Omental fat pad (tissue), 3 donors: ENCODE measurements at regions not wholly inside any gene's neighbourhood (a gene's known extent, or its start where the extent isn't known, plus 50 kb on each side); places are given as distances from the start of the nearest gene placed in this dataset.

ENCODE experiments used
- ATAC-seq: fragments of 150-250 bp; one replicate; pipeline ENCODE4 v1.9.1; 2016; ENCODE audit warnings: mild to moderate bottlenecking, moderate library complexity; ENCODE audit not compliant: low FRiP score
- DNase-seq: peaks from one replicate; pipeline ENCODE4 v3.0.0-alpha.2; 2019; ENCODE audit warnings: low spot score
- CTCF ChIP-seq, 3 donors: fragments of 450-650 bp; IDR thresholded peaks; one replicate each; pipeline ENCODE4 v1.5.1; 2016 to 2017; ENCODE audit warnings: antibody characterized with exemption in 3 of 3, mild to moderate bottlenecking in 3 of 3, moderate library complexity in 2 of 3

GRCh38 chr6:150744522-150745260 is 120.8 kb upstream of the MTHFD1L start:
- no peak for ATAC-seq
- TF ChIP-seq CTCF (IDR thresholded peaks at IDR 0.05): no peak
- no peak for DNase-seq

- no peak for TF ChIP-seq CTCF (IDR thresholded peaks at IDR 0.05)
- no peak for DNase-seq
- no peak for ATAC-seq
Measured at GRCh38 chr6:150745896-150746295, 119.6 kb upstream of the MTHFD1L start.

- no peak for TF ChIP-seq CTCF (IDR thresholded peaks at IDR 0.05)
- ATAC-seq (no peak), DNase-seq (no peak)
Measured at GRCh38 chr6:150747155-150747554, 118.3 kb upstream of the MTHFD1L start.

GRCh38 chr6:150749091-150749670 is 116.3 kb upstream of the MTHFD1L start:
- no peak for TF ChIP-seq CTCF (IDR thresholded peaks at IDR 0.05)
- no peak for ATAC-seq
- no peak for DNase-seq

GRCh38 chr6:150751296-150751695 is 114.2 kb upstream of the MTHFD1L start:
- no peak for DNase-seq
- ATAC-seq: no peak

GRCh38 chr6:150752409-150752808 is 113.1 kb upstream of the MTHFD1L start:
- no peak for DNase-seq
- TF ChIP-seq CTCF (IDR thresholded peaks at IDR 0.05): no peak
- ATAC-seq: no peak

More at GRCh38 chr6:150751296-150751695, 114.2 kb upstream of the MTHFD1L start:
- TF ChIP-seq CTCF (IDR thresholded peaks at IDR 0.05): no peak
